NCI-H2227 treated with DMSO at 0.1 percent for 48 hours (cell line): ENCODE measurements at regions not wholly inside any gene's neighbourhood (a gene's known extent, or its start where the extent isn't known, plus 50 kb on each side); places are given as distances from the start of the nearest gene placed in this dataset.
"Not testable (repeated sequence)": the region's sequence is repeated elsewhere in the genome, so short reads cannot be mapped to it uniquely, and the experiment has no call there.

Source experiments
- DNase-seq: peaks from one replicate; lab custom pipeline; 2025; lab: John Stamatoyannopoulos, UW

DNA sequence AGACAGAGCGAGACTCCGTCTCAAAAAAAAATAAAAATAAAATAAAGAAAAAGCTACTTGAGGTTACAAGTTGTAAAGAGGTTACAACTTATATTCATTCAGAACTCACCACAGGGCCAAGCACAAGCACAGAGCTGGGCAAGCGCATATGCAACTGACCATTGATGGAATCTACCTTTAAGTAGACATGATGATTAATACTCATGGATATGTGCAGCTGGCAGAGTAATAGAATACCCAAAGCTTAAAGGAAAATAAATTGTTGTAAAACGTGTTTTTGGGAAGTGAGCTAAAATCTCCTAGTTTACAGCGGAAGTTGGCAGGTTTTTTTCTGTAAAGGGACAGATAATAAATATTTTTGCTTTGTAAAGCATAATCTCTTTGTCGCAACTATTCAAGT, 111.6 kb downstream of the TMEM168 start:
- DNase-seq: no peak

GRCh38 chr7:112689466-112690177, 100.6 kb downstream of the TMEM168 start:
- not testable (repeated sequence) for DNase-seq

DNA sequence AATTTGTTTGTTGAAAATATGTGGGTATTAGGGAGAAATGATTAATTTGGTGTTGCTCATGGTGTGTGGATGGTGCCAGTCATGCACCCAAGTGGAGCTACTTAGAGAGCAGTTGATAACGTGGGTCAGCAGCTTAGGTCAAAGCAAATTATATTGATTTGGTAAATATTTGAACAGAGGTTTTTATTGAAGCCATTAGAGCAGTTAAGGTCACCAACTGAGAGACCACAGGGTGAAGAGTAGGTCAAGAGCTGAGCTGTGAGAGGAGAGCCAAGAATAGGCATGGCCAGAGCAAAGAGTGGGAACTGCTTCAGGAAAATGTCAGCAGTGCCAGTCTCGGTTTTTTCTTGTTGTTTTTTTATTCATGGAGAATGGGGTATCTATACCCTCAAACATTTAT, 97.9 kb downstream of the TMEM168 start:
- DNase-seq: no peak

GRCh38 chr7:112697211-112697610, 93.0 kb downstream of the TMEM168 start:
- not testable (repeated sequence) for DNase-seq

GRCh38 chr7:112699725-112700513, 90.3 kb downstream of the TMEM168 start:
- DNase-seq: no peak

DNA sequence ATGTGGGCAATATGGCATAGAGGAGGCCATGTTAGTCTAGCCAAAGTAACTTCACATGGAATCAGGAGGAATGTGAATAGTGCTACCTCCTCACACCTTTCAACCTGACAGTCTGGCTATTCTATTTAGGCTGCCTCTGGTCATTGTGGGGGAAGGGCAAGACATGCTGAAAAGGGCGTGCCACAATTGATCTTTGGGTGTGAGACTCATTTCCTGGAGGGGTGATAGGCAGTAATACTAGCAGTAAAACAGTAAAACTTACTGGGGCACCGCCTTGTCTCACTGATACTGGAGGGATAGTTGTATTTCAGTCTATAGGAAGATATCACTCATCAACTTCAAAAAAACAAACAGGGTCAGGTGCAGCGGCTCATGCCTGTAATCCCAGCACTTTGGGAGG, 88.7 kb downstream of the TMEM168 start:
- DNase-seq: no peak

GRCh38 chr7:112707655-112708054, 82.5 kb downstream of the TMEM168 start:
- no peak for DNase-seq

- DNase-seq: no peak
Measured at GRCh38 chr7:112708236-112708635, 82.0 kb downstream of the TMEM168 start.
